Non-pigmented ciliary epithelial cell (primary cell): ENCODE measurements at regions not wholly inside any gene's neighbourhood (a gene's known extent, or its start where the extent isn't known, plus 50 kb on each side); places are given as distances from the start of the nearest gene placed in this dataset.

ENCODE experiments used
- DNase-seq: peaks from one replicate; pipeline ENCODE4 v3.0.0-alpha.2; 2010; ENCODE audit warnings: low read depth

DNA sequence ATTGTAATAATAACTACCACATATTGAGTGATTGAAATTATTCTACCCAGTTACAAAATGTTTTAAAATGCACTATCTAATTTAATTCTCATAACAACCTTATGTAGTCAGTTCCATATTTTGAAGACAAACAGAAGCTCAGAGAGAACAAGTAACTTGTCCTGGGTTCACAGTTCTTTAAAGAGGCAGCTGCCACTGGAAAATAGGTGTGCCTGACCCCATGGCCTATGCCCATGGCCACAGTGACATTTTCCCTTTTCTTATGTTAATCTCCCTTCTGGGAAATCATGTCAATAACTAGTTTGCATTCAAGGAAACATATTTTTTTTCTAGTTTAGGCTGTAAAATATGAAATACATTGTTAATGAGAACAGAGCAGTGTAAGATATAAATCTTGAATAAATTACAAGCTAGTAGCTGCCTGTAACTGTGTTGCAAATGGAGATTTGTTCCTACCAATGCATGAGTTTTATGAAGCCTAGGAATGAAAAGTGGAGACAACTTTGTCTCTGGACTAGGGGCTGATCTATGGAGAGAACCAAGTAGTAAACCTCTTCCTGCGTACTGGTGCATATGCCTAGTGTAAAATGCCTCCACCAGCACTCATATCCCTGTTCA is 1018.0 kb downstream of the NTRK3 start:
- no peak for DNase-seq

DNA sequence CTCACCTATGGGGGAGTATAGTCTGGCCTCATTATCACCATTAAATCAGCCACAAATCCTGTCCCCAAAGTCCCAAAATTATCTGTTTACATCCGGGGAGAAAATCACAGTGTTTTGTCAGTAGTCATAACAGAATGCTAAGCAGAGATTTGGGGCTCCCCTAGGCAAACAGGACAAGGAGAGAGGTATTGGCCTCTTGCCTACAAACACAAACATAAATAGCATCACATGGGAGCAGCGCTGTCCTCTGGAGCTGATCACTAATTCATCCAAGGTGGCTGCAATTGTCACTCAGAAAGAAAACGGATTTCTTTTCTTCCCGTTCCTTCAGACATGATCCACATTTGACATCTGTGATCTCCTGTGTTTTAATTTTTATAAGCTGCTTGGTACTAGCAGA is 1028.1 kb downstream of the NTRK3 start:
- no peak for DNase-seq

DNA sequence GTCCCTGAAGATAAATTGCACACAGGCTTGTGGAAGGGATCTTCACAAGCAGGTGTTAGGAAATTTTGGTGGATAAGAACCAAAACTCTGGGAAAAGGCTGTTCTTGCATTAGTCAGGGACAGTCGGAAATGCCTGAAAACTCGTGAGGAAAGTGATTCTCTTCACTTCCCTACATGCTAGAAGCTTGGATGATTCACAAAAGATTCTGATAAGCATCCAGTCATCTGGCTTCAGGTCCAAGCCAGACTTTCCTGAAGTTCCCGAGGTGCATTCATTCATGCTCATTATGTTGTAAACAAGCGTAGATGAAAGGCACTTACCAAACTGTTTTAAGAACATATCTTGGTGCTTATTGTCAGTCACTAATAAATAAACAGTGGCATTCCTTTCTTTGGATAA is 1028.7 kb downstream of the NTRK3 start:
- no peak for DNase-seq

DNA sequence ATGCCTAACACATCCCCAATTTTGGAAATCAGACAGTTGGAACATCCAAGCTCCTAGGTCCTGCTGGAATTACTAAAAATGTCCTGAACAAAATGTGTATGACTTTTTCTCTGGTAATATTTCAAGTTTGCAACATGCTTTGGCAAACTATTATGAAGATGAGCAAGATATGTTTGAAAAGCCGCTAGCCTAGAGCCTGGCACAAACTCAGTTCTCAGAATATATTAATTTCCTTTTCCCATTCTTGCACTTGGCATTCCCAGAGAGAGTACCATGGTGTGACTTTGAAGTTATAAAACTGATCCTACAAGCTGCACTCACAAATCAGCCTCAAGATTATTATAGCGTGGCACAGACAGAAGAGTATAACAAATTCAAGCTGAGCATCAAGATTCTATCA is 1031.1 kb downstream of the NTRK3 start:
- DNase-seq: no peak

DNA sequence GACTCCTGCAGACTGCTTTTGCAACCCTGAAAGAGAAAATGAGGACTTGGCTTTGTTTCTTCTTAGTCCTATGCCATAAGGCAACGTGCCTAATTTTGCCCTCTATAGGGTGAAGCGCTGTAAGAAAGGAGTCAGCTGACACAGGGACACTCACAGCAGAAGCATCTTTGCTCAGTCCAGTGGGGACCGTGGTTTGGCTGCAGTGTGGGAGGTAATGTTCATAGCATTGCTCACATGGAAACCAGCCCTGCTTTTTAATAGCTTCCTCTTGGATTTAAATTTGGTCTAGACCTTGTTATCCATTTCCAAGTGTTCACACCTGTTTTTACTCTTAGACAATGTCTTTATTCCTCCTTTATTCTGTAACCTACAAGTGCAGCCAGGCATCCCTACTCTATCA is 1032.1 kb downstream of the NTRK3 start:
- DNase-seq: no peak

DNA sequence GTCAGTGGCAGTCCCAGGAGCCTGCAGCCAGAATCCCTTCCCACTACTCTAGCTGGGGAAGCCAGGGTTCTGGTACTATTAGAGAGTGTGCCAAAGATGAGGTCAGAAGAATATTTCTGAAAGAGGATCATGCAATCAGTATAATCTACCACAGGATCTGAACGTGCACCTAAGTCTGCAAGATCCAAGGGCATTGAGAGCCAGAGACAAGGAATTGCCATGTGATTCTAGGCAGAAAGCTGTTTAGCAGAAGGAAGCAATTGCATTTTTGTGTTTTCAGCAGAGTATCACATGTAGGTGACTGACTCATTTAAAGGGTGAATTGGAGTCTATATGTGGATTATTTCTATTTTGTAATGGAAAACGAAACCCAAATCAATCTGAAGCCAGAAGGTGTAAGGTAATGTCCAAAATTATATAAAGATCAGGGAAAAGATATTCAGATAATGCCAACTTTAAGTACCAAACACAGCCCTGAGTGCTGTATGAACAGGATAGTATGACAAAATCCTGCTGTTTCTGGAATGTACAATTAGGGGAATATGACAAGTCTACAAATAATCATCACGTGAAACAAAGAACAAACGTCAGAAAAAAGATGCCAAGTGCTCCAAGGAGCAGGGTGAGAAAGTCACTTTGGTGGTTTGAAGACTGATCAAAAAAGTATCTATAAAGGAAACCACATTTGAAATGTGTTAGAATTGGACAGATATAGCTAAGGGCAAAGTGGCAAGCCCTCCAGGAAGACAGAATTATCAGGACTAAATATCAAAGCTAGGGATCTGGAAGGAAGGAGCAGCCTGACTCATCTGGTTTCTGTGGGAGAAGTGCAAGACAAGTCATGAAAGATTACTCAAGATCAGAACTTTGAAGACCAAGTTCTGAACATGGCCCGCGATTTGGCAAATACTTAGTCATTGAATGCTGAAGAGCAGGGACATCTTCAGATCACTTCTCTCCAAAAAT is 1036.6 kb downstream of the NTRK3 start:
- no peak for DNase-seq

DNA sequence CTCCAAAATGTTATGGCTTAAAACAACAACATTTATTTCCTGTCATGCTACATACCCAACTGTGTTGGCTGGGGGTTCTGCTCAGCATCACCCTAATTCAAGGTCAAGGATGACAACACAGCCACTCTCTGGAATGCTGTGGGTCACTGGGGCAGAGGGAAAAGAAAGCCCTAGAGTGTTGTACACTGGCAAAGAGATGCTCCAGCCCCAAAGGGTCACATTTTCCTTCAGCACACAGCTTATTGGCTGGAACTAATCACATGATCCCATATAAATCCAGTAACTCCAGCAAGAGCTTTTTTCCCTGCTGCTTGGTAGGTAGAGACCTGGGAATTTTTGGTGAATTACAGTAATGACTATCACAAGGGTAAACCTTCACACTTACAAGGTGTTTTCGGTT is 1041.4 kb downstream of the NTRK3 start:
- no peak for DNase-seq

DNA sequence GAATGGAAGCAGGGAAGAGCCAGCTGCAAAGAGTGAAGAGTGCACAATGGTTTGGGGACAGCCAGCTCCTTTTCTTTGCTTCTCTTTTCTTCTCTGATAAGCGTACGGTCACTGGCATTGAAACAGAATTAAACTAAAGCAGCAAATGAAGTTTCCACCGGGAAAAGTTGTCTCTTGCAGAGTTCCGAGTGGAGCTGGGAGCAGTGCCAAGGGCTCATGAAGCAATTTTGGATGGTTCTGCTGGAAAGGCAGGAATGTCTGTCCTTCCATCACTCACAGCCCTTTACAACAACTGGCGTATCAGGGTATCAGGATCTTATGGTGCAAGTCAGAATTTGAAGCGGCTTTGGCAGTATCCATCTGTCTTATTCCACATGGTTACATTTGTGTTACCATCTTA is 1042.9 kb downstream of the NTRK3 start:
- no peak for DNase-seq

DNA sequence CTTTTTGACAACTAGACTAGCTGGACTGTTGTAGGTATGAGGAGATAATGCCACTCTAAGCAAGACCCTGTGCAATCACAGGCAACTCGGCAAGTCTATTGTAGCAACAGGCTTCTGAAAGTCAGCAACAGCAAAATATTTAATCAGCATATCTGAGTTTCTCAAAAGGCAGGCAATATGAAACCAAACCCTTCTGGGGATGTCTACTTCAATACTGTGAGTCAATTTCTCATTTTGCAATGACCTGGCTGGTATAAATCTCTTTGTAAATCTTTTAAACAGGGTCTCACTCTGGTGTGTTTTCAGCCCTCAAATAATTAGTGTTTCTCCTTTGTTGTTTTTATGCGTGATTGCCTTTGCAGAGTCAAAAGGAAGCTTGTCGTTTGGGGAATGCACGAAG is 1044.5 kb downstream of the NTRK3 start:
- no peak for DNase-seq

DNA sequence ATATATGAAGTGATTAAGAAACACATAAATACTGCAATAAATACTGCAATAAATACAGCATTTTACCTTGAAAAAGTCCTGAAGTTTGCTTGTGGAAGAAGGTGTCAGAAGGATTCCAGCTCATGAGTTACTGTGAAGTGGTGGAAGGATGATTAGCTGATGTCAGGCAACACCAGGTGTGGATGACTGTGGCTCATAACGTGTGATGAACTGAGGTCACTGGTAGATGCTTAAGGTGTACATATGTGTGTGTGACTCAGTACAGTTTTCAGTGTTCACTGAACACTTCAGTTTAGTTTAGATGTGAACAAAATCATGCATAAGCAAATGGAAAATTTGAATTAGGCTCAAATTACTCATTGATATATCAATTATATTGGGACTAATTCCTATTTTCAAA is 1045.0 kb downstream of the NTRK3 start:
- DNase-seq: no peak

DNA sequence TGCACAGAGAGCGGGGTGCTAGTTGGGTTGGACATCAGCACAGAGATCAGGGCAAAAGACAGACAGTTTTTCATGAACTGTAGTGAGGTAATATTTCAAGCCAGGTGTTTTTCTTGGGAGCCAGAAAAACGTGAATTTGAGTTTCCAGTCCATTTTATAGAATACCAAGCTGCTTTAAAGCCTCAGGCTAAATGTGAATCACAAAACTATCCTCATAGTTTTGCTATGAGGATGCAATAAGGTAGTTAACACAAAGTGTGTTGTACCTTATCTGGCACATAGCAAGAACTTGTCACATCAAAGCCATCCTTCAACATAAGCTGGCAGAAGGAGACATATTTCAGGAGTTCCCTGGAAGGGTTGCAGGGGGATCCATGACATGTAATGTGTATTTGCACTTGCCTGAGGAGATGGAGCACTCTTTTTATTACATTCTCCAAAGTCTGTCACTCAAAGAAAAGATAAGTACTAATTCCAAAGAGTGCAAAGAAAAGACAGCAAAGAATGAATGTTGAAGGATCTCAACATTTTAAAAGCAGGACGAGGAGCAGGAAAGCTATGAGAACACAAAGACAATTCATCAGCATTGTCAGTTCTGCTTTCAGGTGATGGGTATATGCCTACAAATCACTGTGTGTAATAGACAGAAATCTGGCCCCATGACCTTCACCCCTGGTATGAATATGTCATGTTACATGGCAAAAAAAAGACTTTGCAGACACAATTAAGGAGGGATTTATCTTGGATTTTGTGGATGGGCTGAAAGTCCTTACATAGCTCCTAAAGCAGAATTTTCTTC is 1046.4 kb downstream of the NTRK3 start:
- DNase-seq: no peak

DNA sequence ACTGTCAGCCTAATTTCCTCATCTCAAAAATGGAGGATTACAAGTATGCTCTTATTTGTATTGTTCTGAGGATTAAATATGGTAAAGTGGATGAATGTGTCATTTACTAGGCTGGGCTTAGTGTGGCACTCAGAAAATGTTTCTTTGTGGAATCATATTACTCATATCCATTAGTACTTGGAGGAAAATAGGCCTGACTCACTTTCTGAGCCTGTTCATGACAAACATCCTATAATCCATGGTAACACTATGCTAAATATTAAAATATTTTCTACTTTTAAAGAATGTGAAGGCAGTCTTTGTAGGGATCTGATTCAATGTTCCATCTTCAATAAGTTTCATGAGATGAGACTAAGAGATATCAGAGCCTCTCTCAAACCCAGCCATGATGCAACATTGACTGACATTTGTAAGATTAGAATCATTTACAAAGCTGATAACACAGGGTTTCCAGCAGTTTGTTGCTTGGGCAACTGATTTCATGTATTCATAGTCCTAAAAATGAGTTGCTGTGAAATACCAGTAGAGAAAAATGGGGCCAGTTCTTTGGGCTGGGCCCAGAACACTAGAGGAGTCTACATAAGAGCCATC is 1048.5 kb downstream of the NTRK3 start:
- DNase-seq: no peak

DNA sequence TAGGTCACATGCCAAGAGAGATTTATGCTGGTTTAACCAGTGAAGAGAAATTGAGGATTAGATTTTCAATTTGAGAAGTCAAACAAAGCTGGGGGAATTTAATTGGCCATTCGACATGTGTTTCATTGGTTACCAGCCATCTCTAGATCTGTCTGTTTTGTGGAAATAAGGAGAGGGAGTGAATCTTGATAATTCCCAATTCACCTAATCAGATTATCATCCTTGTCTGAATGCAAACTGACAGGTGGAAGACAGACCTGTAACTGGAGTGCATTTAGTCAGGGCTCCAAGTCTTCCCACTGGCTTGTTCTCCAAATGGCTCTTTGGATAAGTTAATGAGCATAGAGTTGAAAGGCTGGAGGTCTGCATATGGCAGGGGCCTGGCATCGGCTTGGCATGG is 1049.3 kb downstream of the NTRK3 start:
- no peak for DNase-seq

DNA sequence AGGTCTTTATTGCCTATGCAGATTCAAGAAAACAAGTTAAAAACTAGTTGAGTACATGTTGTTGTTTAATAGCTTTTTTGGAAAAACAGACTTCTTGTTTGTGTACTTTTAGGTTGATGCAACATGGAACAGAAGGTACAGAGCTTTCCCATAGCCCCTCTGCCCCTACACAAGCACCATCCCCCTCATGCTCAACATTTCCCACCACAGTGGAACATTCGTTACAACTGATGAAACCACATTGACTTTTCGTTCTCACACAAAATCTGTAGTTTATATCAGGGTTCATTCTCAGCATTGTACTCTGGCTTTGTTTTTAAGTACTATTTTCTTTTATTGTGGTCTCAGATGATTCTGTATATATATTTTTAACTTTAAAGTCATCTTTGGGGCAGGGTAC is 1054.6 kb downstream of the NTRK3 start:
- no peak for DNase-seq

DNA sequence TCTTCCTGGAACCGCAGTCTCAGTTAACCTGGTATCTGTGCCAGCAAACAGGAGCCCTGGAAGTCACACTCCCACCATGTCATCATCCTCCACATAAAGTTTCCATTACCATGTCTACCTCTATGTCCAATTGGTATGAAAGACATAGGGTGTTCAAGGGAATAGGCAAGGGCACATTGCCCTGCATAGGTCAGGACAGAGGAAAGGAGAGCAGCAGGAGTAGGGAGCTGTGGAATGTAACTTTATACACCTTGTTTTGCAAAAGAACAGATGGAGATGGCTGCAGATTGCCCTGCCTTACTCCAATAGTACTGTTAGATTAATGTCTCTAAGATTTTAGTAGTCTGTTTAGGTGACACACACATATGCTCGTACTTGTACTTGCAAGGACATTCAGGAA is 1056.4 kb downstream of the NTRK3 start:
- no peak for DNase-seq

DNA sequence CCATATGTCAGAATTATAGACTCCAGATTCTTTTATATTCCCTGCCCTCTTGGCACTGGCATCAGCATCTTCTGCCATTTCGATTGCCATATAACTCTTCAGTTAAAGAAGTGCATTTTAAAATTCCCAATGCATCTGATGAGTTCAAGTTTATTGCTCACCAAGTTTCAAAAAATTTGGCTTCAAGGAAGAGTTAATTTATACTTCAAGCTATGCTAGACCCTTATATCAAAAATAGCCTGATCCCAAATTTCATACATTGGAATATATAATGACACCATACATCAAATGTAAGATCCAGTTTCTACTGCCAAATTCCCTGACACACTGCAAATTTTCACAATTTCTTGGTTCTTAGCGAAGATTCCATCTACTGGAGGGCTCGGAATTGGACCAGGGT is 1058.6 kb downstream of the NTRK3 start:
- no peak for DNase-seq

DNA sequence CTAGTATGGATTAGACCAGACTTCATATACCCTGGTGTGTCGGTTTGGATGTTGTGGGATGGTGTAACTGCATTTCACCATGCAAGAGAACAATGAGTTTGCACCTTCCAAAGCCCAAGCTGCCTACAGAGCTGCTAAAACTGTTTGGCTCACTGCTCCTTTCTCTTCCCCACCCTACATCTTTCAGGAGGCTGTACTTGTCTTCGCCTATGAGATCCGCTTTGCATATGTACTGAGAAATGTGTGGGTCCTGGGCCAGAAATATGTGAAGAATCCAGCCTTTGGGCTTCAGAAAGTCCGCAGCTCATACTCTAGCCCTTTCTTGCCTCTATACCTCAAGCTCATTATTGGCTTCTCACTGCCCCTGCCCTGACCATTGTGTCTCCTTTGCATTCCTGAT is 1060.0 kb downstream of the NTRK3 start:
- no peak for DNase-seq

DNA sequence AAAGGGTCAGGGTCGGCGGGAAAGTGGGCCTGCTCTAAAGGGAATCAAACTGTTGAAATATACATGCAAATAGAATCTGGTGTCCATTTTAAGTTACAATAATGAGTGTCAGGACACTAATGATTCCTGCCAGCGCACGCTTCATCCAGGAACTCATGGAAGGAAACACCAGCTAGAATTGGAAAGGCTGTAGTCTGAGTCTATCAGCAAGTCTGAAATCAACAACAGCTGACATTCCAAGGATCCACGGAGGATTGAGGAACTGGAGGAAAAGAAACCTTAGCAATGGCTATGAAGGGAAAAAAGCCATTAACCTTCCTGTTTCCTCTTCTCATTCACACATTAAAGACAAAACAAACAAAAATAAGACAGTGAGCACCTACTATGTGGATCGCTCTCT is 1063.1 kb downstream of the NTRK3 start:
- DNase-seq: no peak

DNA sequence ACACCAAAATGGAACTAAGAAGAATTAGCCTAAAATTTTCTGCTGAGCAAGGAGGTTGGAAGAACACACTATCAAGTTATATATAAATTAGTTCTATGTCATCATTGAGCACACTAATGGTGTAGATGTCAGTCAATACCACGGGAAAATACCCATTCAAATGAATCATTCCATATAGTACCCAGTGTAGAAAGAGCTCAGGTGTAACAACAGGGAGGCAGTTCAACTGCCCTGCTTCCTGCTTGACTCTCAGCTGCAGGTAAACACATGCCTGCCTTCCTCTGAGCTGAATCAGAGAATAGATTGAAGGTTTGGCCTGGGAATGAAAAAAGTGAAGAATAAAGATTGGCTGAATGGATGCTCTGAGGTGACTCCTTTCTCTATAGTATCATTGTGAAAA is 1088.0 kb downstream of the AGBL1 start:
- no peak for DNase-seq

DNA sequence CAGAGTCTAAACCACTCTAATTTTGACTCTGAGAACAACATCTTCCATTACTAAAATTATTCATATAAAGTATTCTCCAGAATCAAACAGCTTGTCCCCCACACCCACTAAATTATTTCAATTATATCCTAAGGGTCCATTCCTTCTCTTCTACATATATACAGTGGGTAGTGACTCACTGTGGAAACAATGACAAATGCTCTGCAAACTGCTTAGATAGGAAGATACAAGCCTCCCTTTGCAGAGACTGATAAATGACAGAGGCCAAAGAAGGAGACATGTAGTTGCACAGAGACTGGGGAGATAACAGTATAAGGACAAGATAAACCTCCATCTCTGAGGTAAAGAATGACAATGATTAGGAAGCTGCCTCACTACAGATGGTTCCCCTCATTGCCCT is 1087.4 kb downstream of the AGBL1 start:
- no peak for DNase-seq

DNA sequence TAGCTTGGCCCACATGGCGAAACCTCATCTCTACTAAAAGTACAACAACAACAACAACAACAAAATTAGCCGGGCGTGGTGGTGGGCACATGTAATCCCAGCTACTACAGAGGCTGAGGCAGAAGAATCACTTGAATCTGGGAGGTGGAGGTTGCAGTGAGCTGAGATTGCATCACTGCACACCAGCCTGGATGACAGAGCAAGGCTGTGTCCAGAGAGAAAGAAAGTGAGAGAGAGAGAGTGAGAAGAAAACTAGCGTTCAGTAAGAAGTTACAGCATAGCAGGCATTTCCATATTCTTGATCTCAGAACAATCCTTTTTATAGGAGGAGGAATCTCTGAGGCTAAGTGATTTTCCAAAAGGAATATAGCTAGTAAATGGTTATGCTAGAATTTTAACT is 1076.1 kb downstream of the AGBL1 start:
- no peak for DNase-seq

DNA sequence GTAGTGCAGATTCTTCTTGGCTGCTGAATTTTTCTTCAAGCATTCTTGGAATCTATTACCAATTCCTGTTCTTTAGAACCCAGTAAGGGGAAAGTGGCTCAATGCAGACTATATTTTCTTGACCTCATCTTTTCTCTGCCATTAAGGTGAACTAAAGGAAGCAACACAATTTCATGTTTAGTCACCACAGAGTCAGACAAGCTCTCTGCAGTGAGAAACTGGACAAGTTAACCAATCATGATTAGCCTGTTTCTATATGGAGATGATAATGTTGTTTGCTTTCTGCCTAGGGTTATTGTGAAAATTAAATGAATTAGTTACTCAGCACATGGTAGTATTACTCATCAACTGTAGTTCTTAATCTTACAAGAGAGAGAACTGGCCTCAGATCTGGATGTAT is 1075.1 kb downstream of the AGBL1 start:
- DNase-seq: no peak
